Parathyroid adenoma (tissue), 2 donors: ENCODE measurements at regions not wholly inside any gene's neighbourhood (a gene's known extent, or its start where the extent isn't known, plus 50 kb on each side); places are given as distances from the start of the nearest gene placed in this dataset.

ENCODE experiments used
- H2AFZ ChIP-seq: fragments of 300-600 bp; sonication (generic); one replicate; pipeline ENCODE4 v1.7.0; 2017; ENCODE audit warnings: antibody characterized with exemption, mild to moderate bottlenecking
- H3K27ac ChIP-seq: fragments of 300-600 bp; sonication (generic); one replicate; pipeline ENCODE4 v1.7.0; 2017
- H3K27me3 ChIP-seq: fragments of 300-600 bp; sonication (generic); one replicate; pipeline ENCODE4 v1.7.0; 2017; ENCODE audit warnings: low read length; ENCODE audit not compliant: control insufficient read depth, insufficient read depth
- H3K36me3 ChIP-seq: fragments of 300-600 bp; sonication (generic); one replicate; pipeline ENCODE4 v1.7.0; 2017; ENCODE audit warnings: low read length; ENCODE audit not compliant: control insufficient read depth, insufficient read depth
- H3K4me1 ChIP-seq: fragments of 300-600 bp; sonication (generic); one replicate; pipeline ENCODE4 v1.7.0; 2017; ENCODE audit warnings: control low read depth
- H3K4me2 ChIP-seq: fragments of 300-600 bp; sonication (generic); one replicate; pipeline ENCODE4 v1.7.0; 2017; ENCODE audit warnings: low read length
- H3K4me3 ChIP-seq: fragments of 300-600 bp; sonication (generic); one replicate; pipeline ENCODE4 v1.7.0; 2017; ENCODE audit warnings: low read depth, low read length
- H3K79me2 ChIP-seq: fragments of 300-600 bp; sonication (generic); one replicate; pipeline ENCODE4 v1.7.0; 2017; ENCODE audit warnings: control low read depth
- H3K9ac ChIP-seq: fragments of 300-600 bp; sonication (generic); one replicate; pipeline ENCODE4 v1.7.0; 2017; ENCODE audit warnings: mild to moderate bottlenecking
- H3K9me3 ChIP-seq: fragments of 300-600 bp; sonication (generic); one replicate; pipeline ENCODE4 v1.7.0; 2017; ENCODE audit warnings: low read length; ENCODE audit not compliant: control insufficient read depth
- TF ChIP-seq, protein P1 (sequence below): fragments of 300-600 bp; sonication (generic); IDR thresholded peaks from one replicate; pipeline ENCODE4 v1.7.0; 2017; ENCODE audit warnings: antibody characterized with exemption, mild to moderate bottlenecking
- donor health status: primary hyperparathyroidism.

DNA sequence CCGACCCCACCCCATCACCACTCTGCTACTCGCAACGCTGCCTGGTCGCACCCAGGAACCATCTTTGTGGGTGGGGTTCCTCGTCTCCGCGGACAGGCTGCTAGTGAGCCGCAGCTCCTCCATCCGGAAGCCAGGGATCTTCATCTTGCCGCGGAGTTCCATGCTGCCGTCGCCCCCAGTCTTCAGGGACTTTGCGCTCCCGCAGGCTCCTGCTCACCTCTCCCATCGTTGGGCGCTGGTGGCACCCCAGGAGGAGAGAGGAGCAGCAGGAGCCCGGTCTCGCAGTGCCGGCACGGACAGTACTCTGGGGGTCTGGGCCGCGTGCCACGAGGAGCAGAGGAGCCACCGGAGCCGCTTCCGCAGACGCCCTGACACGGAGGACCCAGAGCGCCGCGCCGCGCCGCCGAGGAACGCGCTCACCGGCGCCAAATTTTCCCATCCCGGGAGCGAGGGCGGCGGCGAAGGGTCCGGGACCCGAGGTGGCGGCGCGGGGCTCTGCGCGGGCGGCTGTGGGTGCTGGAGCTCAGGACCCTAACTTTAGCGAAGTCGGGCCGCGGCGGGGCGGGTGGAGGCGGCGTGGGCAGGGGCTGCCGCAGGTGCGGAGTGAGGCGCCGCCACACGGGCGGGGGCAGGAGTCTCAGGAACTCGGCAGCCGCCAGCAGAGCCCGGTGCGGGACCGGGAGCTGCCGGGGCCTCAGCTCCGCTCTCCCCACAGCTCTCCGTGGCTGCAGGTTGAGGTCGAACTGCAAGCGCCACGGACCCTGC, 750.1 kb upstream of the SORCS1 start:
- no peaks in the 10 kb centered on the region for H3K36me3 ChIP-seq
- no peaks in the 10 kb centered on the region for H3K79me2 ChIP-seq
- no peaks in the 10 kb centered on the region for H3K27me3 ChIP-seq
- H3K9ac ChIP-seq = no peak overlapping the region
- no peak overlapping the region for H3K4me3 ChIP-seq
- H3K4me2 ChIP-seq = peak overlapping the region; percentile 72
- H2AFZ ChIP-seq = no peak overlapping the region
- H3K27ac ChIP-seq = no peak overlapping the region
- no peaks in the 10 kb centered on the region for H3K4me1 ChIP-seq
- TF ChIP-seq, protein P1, sequence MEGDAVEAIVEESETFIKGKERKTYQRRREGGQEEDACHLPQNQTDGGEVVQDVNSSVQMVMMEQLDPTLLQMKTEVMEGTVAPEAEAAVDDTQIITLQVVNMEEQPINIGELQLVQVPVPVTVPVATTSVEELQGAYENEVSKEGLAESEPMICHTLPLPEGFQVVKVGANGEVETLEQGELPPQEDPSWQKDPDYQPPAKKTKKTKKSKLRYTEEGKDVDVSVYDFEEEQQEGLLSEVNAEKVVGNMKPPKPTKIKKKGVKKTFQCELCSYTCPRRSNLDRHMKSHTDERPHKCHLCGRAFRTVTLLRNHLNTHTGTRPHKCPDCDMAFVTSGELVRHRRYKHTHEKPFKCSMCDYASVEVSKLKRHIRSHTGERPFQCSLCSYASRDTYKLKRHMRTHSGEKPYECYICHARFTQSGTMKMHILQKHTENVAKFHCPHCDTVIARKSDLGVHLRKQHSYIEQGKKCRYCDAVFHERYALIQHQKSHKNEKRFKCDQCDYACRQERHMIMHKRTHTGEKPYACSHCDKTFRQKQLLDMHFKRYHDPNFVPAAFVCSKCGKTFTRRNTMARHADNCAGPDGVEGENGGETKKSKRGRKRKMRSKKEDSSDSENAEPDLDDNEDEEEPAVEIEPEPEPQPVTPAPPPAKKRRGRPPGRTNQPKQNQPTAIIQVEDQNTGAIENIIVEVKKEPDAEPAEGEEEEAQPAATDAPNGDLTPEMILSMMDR = no peak
- no peaks in the 10 kb centered on the region for H3K9me3 ChIP-seq

- H3K4me1 ChIP-seq = no peaks in the 10 kb centered on the region
- no peak overlapping the region for H3K9ac ChIP-seq
- no peak overlapping the region for H3K4me3 ChIP-seq
- H3K27me3 ChIP-seq = no peaks in the 10 kb centered on the region
- H3K79me2 ChIP-seq = no peaks in the 10 kb centered on the region
- no peaks in the 10 kb centered on the region for H3K36me3 ChIP-seq
- H3K4me2 ChIP-seq = no peak overlapping the region
- TF ChIP-seq, protein P1 = no peak
- H2AFZ ChIP-seq = no peak overlapping the region
- no peak overlapping the region for H3K27ac ChIP-seq
- H3K9me3 ChIP-seq = no peaks in the 10 kb centered on the region
Observed at GRCh38 chr10:107913317-107914294, 749.1 kb upstream of the SORCS1 start.

GRCh38 chr10:107901076-107901475, 736.6 kb upstream of the SORCS1 start:
- TF ChIP-seq, protein P1 = no peak
- H3K9ac ChIP-seq = no peak overlapping the region
- no peaks in the 10 kb centered on the region for H3K27me3 ChIP-seq
- no peak overlapping the region for H3K27ac ChIP-seq
- no peaks in the 10 kb centered on the region for H3K9me3 ChIP-seq
- no peaks in the 10 kb centered on the region for H3K4me1 ChIP-seq
- no peak overlapping the region for H3K4me3 ChIP-seq
- H3K36me3 ChIP-seq = no peaks in the 10 kb centered on the region
- H3K79me2 ChIP-seq = no peaks in the 10 kb centered on the region
- H3K4me2 ChIP-seq = no peak overlapping the region
- no peak overlapping the region for H2AFZ ChIP-seq

GRCh38 chr10:107900131-107900530, 735.6 kb upstream of the SORCS1 start:
- Histone ChIP-seq H3K79me2 (no peaks in the 10 kb centered on the region), H3K4me2 (no peak overlapping the region), H3K4me1 (no peaks in the 10 kb centered on the region), H3K36me3 (no peaks in the 10 kb centered on the region), H2AFZ (no peak overlapping the region), H3K27me3 (no peaks in the 10 kb centered on the region), H3K27ac (no peak overlapping the region), H3K9me3 (no peaks in the 10 kb centered on the region), H3K9ac (no peak overlapping the region), H3K4me3 (no peak overlapping the region)
- TF ChIP-seq, protein P1 = no peak
